ENCODE measurements at regions not wholly inside any gene's neighbourhood (a gene's known extent, or its start where the extent isn't known, plus 50 kb on each side); places are given as distances from the start of the nearest gene placed in this dataset.

DNA sequence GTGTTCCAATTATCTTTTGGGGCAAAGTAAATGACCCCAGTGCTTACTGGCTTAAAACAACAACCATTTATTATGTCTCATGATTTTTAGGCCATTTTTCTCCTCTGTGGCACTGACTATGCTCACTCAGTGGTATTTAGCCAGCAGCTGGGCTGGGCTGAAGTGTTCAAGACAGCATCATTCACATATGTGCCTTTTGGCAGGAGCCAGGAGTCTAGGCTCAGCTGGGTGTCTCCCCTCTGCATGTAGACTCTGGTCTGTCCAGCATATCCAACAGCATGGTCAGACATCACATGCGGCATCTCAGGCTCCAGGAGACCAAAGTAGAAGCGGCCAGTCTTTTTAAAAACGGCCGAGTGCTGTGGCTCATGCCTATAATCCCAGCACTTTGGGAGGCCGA lies 120.3 kb upstream of the TOP1 start:
- no peak for TF ChIP-seq POLR2A (IDR thresholded peaks at IDR 0.05)
- TF ChIP-seq, protein P1, sequence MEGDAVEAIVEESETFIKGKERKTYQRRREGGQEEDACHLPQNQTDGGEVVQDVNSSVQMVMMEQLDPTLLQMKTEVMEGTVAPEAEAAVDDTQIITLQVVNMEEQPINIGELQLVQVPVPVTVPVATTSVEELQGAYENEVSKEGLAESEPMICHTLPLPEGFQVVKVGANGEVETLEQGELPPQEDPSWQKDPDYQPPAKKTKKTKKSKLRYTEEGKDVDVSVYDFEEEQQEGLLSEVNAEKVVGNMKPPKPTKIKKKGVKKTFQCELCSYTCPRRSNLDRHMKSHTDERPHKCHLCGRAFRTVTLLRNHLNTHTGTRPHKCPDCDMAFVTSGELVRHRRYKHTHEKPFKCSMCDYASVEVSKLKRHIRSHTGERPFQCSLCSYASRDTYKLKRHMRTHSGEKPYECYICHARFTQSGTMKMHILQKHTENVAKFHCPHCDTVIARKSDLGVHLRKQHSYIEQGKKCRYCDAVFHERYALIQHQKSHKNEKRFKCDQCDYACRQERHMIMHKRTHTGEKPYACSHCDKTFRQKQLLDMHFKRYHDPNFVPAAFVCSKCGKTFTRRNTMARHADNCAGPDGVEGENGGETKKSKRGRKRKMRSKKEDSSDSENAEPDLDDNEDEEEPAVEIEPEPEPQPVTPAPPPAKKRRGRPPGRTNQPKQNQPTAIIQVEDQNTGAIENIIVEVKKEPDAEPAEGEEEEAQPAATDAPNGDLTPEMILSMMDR (IDR thresholded peaks at IDR 0.05), result no peak
